Left ventricle myocardium superior (tissue), 1 donor: ENCODE measurements at regions not wholly inside any gene's neighbourhood (a gene's known extent, or its start where the extent isn't known, plus 50 kb on each side); places are given as distances from the start of the nearest gene placed in this dataset.

Experiments
- ATAC-seq: fragments of 200-7000 bp; cut with Tn5 transposase; one replicate; pipeline ENCODE4 v1.9.1; 2020; ENCODE audit warnings: mild to moderate bottlenecking, moderate library complexity
- DNase-seq: peaks from one replicate; pipeline ENCODE4 v3.0.0-alpha.2; 2020
- intact Hi-C: fragments of 100-400 bp; cut with micrococcal nuclease; formaldehyde crosslinking; loops from one replicate; pipeline ENCODE4 v1.11.0; 2022
- donor health status: DM: no; HTN: yes; CAD: no; lungs with severe emphysema.

DNA sequence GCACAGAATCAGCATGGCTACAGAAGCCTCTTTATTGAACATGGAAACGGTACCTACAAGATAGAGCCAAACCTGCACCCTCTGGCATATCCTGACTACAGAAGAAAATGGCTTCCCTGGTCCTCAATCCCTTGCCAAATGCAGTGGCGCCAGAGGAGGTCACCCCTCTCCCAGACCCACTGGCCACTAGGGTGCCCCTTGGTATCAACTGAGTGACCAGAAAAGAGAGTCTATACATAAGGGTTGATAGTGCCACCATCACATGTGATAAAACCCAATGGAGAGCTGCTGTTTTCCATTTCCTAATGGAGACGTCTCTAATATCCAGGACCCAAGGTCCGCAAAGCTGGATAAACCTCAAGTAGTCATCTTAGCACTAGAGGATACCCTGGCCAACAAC is 52.7 kb upstream of the ALK start:
- DNase-seq (no peak), ATAC-seq (no peak)
- intact Hi-C loops, result no loop called here

DNA sequence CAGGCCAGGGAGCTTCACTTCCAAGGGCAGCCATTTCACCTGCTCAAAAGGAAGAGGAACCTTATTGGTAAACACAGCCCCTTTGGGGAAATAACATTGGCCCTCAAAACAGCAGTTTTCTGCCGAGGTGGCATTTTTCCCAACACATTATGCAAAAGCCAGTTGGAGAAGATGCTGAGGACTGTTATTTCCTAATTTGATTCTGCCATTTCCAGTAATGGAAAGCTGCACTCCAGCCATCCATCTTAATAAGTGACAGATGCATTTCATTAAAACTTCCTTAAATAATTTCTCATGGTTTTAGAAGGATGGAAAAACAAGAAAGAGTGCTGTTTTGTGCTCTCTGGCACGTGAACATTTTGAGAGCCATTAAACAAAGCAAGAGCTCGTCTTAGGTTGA is 55.9 kb upstream of the ALK start:
- intact Hi-C loops, result no loop called here
- no peak for DNase-seq
- ATAC-seq, result no peak

GRCh38 chr2:29981402-29981801 is 60.0 kb upstream of the ALK start:
- intact Hi-C loops, result no loop called here
- no peak for ATAC-seq

GRCh38 chr2:29983308-29983707 is 61.9 kb upstream of the ALK start:
- ATAC-seq (no peak), DNase-seq (no peak)
- intact Hi-C loops, result no loop called here

More at GRCh38 chr2:29981402-29981801, 60.0 kb upstream of the ALK start:
- no peak for DNase-seq

- intact Hi-C loops, result no loop called here
- DNase-seq, result no peak
- ATAC-seq, result no peak
Measured at GRCh38 chr2:29987146-29987545, 65.8 kb upstream of the ALK start.

DNA sequence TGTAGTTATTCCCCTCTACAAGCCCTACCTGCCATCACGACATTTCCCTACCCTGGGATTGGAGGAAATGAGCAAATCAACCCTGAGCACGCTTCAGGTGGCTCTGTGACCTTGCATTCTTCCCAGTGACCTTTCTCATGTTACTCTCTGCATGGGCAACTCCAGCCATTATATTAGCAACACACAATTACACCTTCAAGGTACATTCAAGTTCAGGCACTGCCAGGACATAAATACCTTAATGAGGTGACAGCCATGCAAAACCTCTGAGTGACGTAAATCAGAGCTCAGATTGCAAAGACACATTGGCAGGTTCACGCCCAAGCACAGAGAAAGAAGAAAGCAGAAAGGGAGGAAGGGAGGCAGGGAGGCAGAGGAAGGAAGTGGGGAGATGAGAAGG is 68.7 kb upstream of the ALK start:
- intact Hi-C loops, result no loop called here
- DNase-seq, result no peak
- no peak for ATAC-seq

- no peak for DNase-seq
- intact Hi-C loops, result no loop called here
- no peak for ATAC-seq
Measured at GRCh38 chr2:29991086-29991485, 69.7 kb upstream of the ALK start.

DNA sequence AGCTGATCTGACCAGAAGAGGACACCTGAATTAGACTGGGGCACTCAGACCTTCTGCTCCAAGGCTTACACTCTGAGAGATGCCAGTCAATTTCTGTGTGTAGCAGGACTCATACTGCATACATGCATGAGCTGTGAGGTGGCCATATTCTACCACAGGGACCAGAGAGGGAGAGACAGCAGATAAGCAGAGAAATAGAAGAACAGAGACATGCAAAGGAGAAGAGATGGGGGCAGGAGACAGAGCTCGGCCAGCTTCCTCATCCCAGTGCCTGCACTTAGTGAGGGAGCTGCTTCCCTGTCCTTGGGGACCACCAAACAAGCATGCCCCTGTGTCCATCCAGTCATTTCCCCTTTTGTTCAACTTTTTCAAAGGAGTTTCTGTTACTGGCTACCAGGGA is 73.9 kb upstream of the ALK start:
- ATAC-seq (no peak), DNase-seq (no peak)
- intact Hi-C loops, result no loop called here

DNA sequence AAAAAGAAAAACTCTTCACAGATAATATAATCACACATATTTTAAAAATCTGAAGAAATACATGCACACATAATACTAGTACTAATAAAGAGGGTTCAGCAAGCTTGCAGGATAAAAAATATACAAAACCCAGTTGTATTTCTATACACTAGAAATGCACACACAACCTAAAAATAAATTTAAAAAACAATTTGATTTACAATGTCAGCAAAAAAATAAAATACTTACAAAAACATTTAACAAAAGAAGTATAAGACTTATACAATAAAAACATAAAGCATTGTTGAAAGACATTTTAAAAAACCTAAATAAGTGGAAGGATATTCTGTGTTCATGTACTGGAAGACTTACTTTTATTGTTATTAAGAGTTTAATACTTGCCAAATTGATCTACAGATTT is 81.7 kb upstream of the ALK start:
- intact Hi-C loops, result no loop called here

DNA sequence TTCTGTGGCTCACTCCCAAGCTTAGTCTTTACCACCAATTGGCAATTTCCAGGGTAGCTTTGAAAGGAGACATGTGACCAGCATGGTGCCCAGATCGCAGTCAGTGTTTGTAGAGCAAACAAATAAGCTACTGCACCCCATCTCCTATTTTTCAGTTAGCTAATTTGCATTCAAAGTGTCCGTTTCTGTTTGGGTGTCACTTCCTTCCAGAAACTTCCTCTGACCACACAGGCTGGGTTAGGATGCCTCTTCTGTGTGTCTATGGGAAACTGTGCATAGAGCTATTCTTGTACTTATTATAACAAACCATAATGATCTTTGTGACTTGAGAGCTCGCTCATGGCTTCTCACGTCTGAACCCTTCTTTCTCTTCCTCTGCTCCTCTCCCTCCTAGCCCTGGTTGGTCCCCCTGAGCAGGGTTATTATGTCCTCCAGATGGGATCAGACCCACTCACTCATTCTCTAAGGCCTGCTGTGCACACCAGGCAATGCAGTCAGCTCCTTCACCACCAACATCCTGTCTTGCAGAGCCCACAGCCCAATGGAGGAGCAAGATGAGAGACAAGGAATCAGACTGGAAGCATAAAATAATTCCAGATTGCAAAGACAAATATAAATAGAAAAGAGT is 101.2 kb upstream of the ALK start:
- no peak for DNase-seq
- intact Hi-C loops, result no loop called here
- ATAC-seq, result no peak

More for the DNA sequence above, 81.7 kb upstream of the ALK start:
- ATAC-seq (no peak), DNase-seq (no peak)

DNA sequence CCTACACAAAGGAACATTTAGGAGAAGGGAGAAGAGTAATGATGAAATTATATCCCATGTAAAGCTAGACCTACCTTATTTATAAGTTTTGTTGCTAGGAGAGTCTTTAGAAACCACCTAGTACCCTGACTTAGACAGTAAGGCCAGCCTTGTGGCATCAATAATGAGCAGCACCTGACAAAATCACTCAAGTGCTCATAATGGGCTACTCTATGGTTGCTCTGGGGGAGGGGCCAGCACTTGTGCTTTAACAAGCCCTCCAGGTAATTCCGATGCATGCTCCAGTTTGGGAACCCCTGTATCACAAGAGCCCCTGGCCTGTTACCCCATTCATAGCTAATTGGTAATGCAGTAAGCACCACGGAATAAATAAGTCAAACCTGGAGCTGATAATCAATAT is 102.9 kb upstream of the ALK start:
- intact Hi-C loops, result no loop called here
- no peak for ATAC-seq
- DNase-seq, result no peak

DNA sequence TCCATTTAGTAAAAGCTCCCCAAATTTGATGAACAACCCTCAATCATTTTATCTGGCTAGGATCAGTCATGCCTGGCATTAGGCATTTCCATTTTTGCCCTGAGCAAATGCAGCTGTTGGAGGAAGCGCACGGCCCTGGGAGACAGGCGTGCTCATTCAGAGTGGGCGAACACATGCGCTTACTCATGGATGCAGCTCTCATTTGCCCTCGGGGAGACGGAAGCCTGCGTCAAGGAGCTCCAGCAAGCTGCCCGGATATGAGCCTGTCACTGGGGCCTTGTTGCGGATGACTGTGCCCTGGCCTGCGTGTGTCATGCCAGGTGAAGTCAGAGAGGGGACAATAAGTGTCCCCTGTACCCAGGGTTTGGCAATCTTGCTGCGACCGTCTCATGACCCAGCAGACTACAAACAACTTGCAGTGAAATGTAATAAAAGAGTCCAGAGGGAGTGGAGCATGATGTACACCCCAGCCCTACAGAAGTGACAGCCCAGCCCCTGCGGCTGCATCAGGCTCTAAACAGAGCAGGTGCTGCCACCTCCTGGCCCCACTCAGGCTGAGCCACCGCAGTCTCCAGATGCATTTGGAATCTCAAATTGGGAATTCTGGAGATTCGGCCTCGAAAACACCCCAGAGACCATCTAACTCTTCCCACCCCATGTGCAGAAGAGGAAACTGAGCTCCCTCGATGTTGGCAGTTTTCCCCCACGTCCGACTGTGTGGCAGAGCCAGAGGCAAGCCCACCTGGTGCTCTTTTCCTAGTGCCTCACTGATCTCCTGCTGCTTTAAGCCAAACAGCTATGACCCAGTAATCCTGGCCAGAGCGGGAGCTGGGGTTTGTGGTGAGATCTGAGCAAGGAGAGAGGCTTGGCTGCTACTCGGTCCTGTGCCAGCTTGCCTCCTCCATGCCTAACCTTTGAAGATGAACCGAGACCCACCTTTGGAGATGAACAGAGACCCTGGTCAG is 105.0 kb upstream of the ALK start:
- intact Hi-C loops, result loop anchor here (5.0 kb wide), 1 partner anchor 104 kb away; the partner anchor contains the start of gene ALK
- ATAC-seq, result peak; percentile 77
- DNase-seq, result peak; percentile 67

GRCh38 chr2:30029804-30030203 is 108.4 kb upstream of the ALK start:
- no peak for DNase-seq
- intact Hi-C loops, result loop anchor here (5.0 kb wide), 1 partner anchor 108 kb away; the partner anchor contains the start of gene ALK
- no peak for ATAC-seq

GRCh38 chr2:30030361-30030760 is 109.0 kb upstream of the ALK start:
- ATAC-seq, result no peak
- no peak for DNase-seq
- intact Hi-C loops, result no loop called here

- ATAC-seq (no peak), DNase-seq (no peak)
- intact Hi-C loops, result no loop called here
Measured at GRCh38 chr2:30031184-30031583, 109.8 kb upstream of the ALK start.

DNA sequence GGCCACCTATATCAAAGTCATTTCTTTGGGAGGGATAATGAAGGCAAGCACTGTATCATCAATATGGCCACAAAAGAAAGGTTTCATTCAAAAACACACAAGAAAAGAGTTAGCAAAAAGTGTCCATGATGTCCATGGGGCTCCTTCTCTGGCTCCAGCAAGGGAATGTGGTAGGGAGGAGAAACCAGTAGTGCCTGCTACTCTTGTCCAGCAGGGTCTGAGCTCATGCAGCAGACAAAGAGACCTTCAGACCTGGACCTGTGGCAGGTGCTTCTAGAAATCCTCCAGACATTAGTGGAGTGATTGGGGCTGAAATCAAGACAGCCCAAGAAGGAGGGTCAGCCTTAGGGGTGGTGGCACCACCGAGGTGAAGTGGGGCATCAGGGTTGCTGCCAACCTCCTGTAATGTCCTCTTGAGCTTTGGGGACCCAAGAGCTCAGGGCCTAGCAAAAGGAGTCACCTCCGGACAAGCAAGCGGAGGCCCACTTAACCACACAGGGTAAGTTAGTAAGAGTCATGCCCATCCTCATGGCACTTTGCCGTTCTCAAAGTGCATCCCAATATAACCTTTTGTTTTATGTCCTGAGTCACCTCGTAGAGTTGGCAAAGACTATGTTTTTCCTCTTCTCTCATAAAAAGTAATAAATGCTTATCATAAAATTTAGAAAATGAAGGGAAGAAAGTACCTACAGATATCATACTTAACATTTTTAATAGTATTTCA is 112.6 kb upstream of the YPEL5 start:
- intact Hi-C loops, result no loop called here
- DNase-seq, result no peak
- ATAC-seq, result no peak

- DNase-seq (no peak), ATAC-seq (no peak)
- intact Hi-C loops, result no loop called here
Measured at GRCh38 chr2:30037016-30037415, 109.8 kb upstream of the YPEL5 start.

DNA sequence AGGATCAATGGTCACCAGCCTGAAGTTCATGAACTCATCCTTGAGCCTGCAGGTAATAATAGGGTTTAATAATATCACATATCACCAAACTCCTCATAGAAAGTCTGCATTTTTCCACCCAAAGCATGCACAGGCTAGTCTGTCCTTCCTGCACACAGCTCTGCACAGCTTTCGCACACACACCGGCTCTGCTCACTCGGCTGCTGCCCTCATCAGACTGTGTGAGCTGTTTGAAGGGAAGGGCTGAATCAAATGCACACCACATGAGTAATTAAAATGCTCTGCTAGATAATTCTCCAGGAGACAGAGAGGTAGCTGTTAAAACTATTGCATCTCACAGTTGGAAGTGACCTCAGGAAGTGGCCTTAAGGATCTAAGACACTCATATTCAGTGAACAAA is 108.4 kb upstream of the YPEL5 start:
- intact Hi-C loops, result no loop called here
- no peak for ATAC-seq

DNA sequence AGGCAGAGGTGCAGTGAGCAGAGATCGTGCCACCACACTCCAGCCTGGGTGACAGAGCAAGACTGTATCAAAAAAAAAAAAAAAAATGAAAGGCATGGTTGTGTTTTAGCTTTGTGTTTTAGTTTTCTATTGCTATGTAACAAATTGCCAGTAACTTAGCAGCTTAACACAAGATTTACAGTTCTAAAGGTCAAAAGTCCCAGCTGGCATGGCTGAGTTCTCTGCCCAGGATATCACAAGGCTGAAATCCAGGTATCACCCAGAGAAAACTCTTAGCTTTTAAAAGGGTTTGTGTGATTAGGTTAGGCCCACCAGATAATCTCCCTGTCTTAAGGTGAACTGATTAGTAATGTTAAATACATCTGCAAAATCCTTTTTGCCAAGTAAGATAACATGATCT is 107.7 kb upstream of the YPEL5 start:
- DNase-seq, result no peak
- intact Hi-C loops, result no loop called here
- no peak for ATAC-seq

More for the DNA sequence above, 108.4 kb upstream of the YPEL5 start:
- DNase-seq, result no peak

GRCh38 chr2:30040147-30040546 is 106.7 kb upstream of the YPEL5 start:
- intact Hi-C loops, result no loop called here
- ATAC-seq (no peak), DNase-seq (no peak)
